GM12878 (cell line): ENCODE measurements at regions not wholly inside any gene's neighbourhood (a gene's known extent, or its start where the extent isn't known, plus 50 kb on each side); places are given as distances from the start of the nearest gene placed in this dataset.
"Not testable (repeated sequence)": the region's sequence is repeated elsewhere in the genome, so short reads cannot be mapped to it uniquely, and the experiment has no call there.

Experiments
- BMI1 ChIP-seq: fragments of 450-650 bp; IDR thresholded peaks from 2 replicates; pipeline ENCODE4 v1.6.1; 2016; ENCODE audit warnings: mild to moderate bottlenecking, moderate library complexity, borderline replicate concordance
- CHD2 ChIP-seq: IDR thresholded peaks from 2 replicates; pipeline ENCODE4 v1.6.1; 2011; ENCODE audit warnings: low read depth, low read length, improper control_type of control experiment, borderline replicate concordance
- CTCF ChIP-seq, 3 experiments: IDR thresholded peaks in 2 of 3; conservative IDR thresholded peaks in 1 of 3; 2 replicates each; pipeline ENCODE4 v1.5.1; 2011; ENCODE audit warnings: low read depth in 3 of 3, low read length in 3 of 3, mild to moderate bottlenecking in 3 of 3, control low read depth in 2 of 3, moderate library complexity in 2 of 3, inconsistent platforms in 1 of 3, mixed read lengths in 1 of 3; ENCODE audit not compliant: control insufficient read depth in 2 of 3, insufficient read depth in 1 of 3; ENCODE audit errors: extremely low read depth in 1 of 3
- EP300 ChIP-seq, 2 experiments: fragments of 150-350 bp in 1 of 2; IDR thresholded peaks; 2 replicates each; pipeline ENCODE4 v1.6.1; 2011 to 2012; ENCODE audit warnings: low read depth in 2 of 2, low read length in 2 of 2, borderline replicate concordance in 1 of 2, improper control_type of control experiment in 1 of 2, inconsistent platforms in 1 of 2; ENCODE audit not compliant: control insufficient read depth in 1 of 2
- ETV6 ChIP-seq, 2 experiments: fragments of 450-650 bp in 1 of 2; IDR thresholded peaks in 1 of 2; conservative IDR thresholded peaks in 1 of 2; 2 replicates each; pipeline ENCODE4 v1.6.1; 2014; ENCODE audit warnings: antibody characterized with exemption in 1 of 2, borderline replicate concordance in 1 of 2, low read depth in 1 of 2, mild to moderate bottlenecking in 1 of 2, moderate library complexity in 1 of 2
- POLR2A ChIP-seq: IDR thresholded peaks from 2 replicates; pipeline ENCODE4 v1.6.1; 2011; ENCODE audit warnings: low read depth, mild to moderate bottlenecking, low read length
- POLR2AphosphoS5 ChIP-seq: IDR thresholded peaks from 2 replicates; pipeline ENCODE4 v1.6.1; 2011; ENCODE audit warnings: mild to moderate bottlenecking, low read length, inconsistent platforms
- RCOR1 ChIP-seq: conservative IDR thresholded peaks from 2 replicates; pipeline ENCODE4 v1.6.1; 2012; ENCODE audit warnings: low read depth, low read length, improper control_type of control experiment
- RFX5 ChIP-seq: IDR thresholded peaks from 2 replicates; pipeline ENCODE4 v1.6.1; 2011; ENCODE audit warnings: low read depth, low read length, improper control_type of control experiment
- SIX5 ChIP-seq: IDR thresholded peaks from 2 replicates; pipeline ENCODE4 v1.6.1; 2011; ENCODE audit warnings: mild to moderate bottlenecking, low read depth, low read length, moderate library complexity; ENCODE audit not compliant: severe bottlenecking
- YBX1 ChIP-seq: fragments of 450-650 bp; IDR thresholded peaks from 2 replicates; pipeline ENCODE4 v1.6.1; 2016; ENCODE audit warnings: antibody characterized with exemption
- ZBTB33 ChIP-seq: fragments of 450-650 bp; IDR thresholded peaks from 2 replicates; pipeline ENCODE4 v1.6.1; 2017; ENCODE audit warnings: mild to moderate bottlenecking
- ZNF24 ChIP-seq: fragments of 450-650 bp; IDR thresholded peaks from 2 replicates; pipeline ENCODE4 v1.6.1; 2017; ENCODE audit warnings: antibody characterized with exemption, mild to moderate bottlenecking

GRCh38 chr2:230625220-230625619 lies 87.4 kb upstream of the CAB39 start:
- TF ChIP-seq BMI1; RCOR1; ZBTB33; POLR2A; RFX5; CTCF (IDR thresholded peaks at IDR 0.05 in 2 of 3, conservative IDR thresholded peaks at IDR 0.05 in 1 of 3; ENCODE audit: control insufficient read depth in 2 of 3, extremely low read depth in 1 of 3, insufficient read depth in 1 of 3, low read depth in 3 of 3, low read length in 3 of 3); SIX5; EP300 (IDR thresholded peaks at IDR 0.05; ENCODE audit: borderline replicate concordance in 1 of 2, control insufficient read depth in 1 of 2, low read depth in 2 of 2, low read length in 2 of 2); POLR2AphosphoS5; CHD2; YBX1; ETV6 (conservative IDR thresholded peaks at IDR 0.05 in 1 of 2, IDR thresholded peaks at IDR 0.05 in 1 of 2; ENCODE audit: borderline replicate concordance in 1 of 2, low read depth in 1 of 2); ZNF24: not testable (repeated sequence)
